Osteoblast (primary cell): ENCODE measurements at regions not wholly inside any gene's neighbourhood (a gene's known extent, or its start where the extent isn't known, plus 50 kb on each side); places are given as distances from the start of the nearest gene placed in this dataset.

Source experiments
- DNase-seq: peaks from one replicate; pipeline ENCODE4 v3.0.0; 2011; ENCODE audit warnings: low spot score, mixed read lengths; ENCODE audit not compliant: insufficient read length; ENCODE audit errors: missing footprints
- H2AFZ ChIP-seq: 2 replicates; pipeline ENCODE4 v1.6.0; 2011; ENCODE audit warnings: mild to moderate bottlenecking, low read length
- H3K27ac ChIP-seq: 2 replicates; pipeline ENCODE4 v1.5.1; 2011; ENCODE audit warnings: mild to moderate bottlenecking, low read depth, low read length, moderate library complexity
- H3K27me3 ChIP-seq: 2 replicates; pipeline ENCODE4 v1.6.0; 2012; ENCODE audit warnings: mild to moderate bottlenecking, control low read depth, inconsistent platforms, low read length, moderate library complexity; ENCODE audit not compliant: insufficient read depth
- H3K36me3 ChIP-seq: 2 replicates; pipeline ENCODE4 v1.5.1; 2011; ENCODE audit warnings: mild to moderate bottlenecking, low read length, control low read depth, moderate library complexity; ENCODE audit not compliant: insufficient read depth
- H3K4me1 ChIP-seq: 2 replicates; pipeline ENCODE4 v1.5.1; 2011; ENCODE audit warnings: mild to moderate bottlenecking, low read length, control low read depth, moderate library complexity; ENCODE audit not compliant: insufficient read depth
- H3K4me2 ChIP-seq: 2 replicates; pipeline ENCODE4 v1.6.0; 2011; ENCODE audit warnings: mild to moderate bottlenecking, low read length; ENCODE audit not compliant: insufficient read depth
- H3K4me3 ChIP-seq: fragments of 200-600 bp; sonication (generic); 3 replicates; pipeline ENCODE4 v1.5.1; 2012; ENCODE audit warnings: mild to moderate bottlenecking, low read length, inconsistent platforms; ENCODE audit not compliant: insufficient read depth
- H3K79me2 ChIP-seq: 2 replicates; pipeline ENCODE4 v1.6.0; 2012; ENCODE audit warnings: mild to moderate bottlenecking, low read length, control low read depth, inconsistent platforms; ENCODE audit not compliant: insufficient read depth
- H3K9me3 ChIP-seq: 2 replicates; pipeline ENCODE4 v1.5.1; 2011; ENCODE audit warnings: low read depth, low read length, control low read depth
- H4K20me1 ChIP-seq: 2 replicates; pipeline ENCODE4 v1.6.0; 2012; ENCODE audit warnings: mild to moderate bottlenecking, low read length, control low read depth; ENCODE audit not compliant: insufficient read depth
- CTCF ChIP-seq: IDR thresholded peaks from 2 replicates; pipeline ENCODE4 v1.5.1; 2011; ENCODE audit warnings: mild to moderate bottlenecking, low read depth, low read length, moderate library complexity; ENCODE audit errors: extremely low read depth

GRCh38 chr14:85471744-85472143 lies 58.2 kb upstream of the FLRT2 start:
- peak; percentile 85 for DNase-seq
- no peak overlapping the region for H2AFZ ChIP-seq
- H3K9me3 ChIP-seq, result no peaks in the 10 kb centered on the region
- H3K79me2 ChIP-seq, result no peaks in the 10 kb centered on the region
- no peak for TF ChIP-seq CTCF
- no peaks in the 10 kb centered on the region for H3K36me3 ChIP-seq
- H3K4me2 ChIP-seq, result peak overlapping the region; percentile 49
- H3K27ac ChIP-seq, result peak overlapping the region; percentile 88
- no peaks in the 10 kb centered on the region for H4K20me1 ChIP-seq
- peaks cover 17% of the 10 kb centered on the region for H3K4me1 ChIP-seq
- H3K27me3 ChIP-seq, result no peaks in the 10 kb centered on the region
- no peak overlapping the region for H3K4me3 ChIP-seq

GRCh38 chr14:85474431-85474830 lies 55.5 kb upstream of the FLRT2 start:
- no peak overlapping the region for H3K4me2 ChIP-seq
- DNase-seq, result no peak
- no peak overlapping the region for H3K27ac ChIP-seq
- H3K79me2 ChIP-seq, result no peaks in the 10 kb centered on the region
- H3K27me3 ChIP-seq, result no peaks in the 10 kb centered on the region
- no peak overlapping the region for H3K4me3 ChIP-seq
- H2AFZ ChIP-seq, result no peak overlapping the region
- H4K20me1 ChIP-seq, result no peaks in the 10 kb centered on the region
- H3K9me3 ChIP-seq, result no peaks in the 10 kb centered on the region
- no peak for TF ChIP-seq CTCF
- H3K36me3 ChIP-seq, result no peaks in the 10 kb centered on the region
- H3K4me1 ChIP-seq, result peaks cover 16% of the 10 kb centered on the region

GRCh38 chr14:85475113-85475512 lies 54.8 kb upstream of the FLRT2 start:
- H3K79me2 ChIP-seq, result no peaks in the 10 kb centered on the region
- H3K4me1 ChIP-seq, result peaks cover 16% of the 10 kb centered on the region
- TF ChIP-seq CTCF, result no peak
- H3K4me2 ChIP-seq, result no peak overlapping the region
- H3K27me3 ChIP-seq, result no peaks in the 10 kb centered on the region
- H3K36me3 ChIP-seq, result no peaks in the 10 kb centered on the region
- no peak for DNase-seq
- H3K9me3 ChIP-seq, result no peaks in the 10 kb centered on the region
- H4K20me1 ChIP-seq, result no peaks in the 10 kb centered on the region
- no peak overlapping the region for H3K27ac ChIP-seq
- H3K4me3 ChIP-seq, result no peak overlapping the region
- H2AFZ ChIP-seq, result no peak overlapping the region

- H3K36me3 ChIP-seq, result no peaks in the 10 kb centered on the region
- TF ChIP-seq CTCF, result no peak
- DNase-seq, result no peak
- no peaks in the 10 kb centered on the region for H3K79me2 ChIP-seq
- H3K4me2 ChIP-seq, result no peak overlapping the region
- no peaks in the 10 kb centered on the region for H3K9me3 ChIP-seq
- H3K27me3 ChIP-seq, result no peaks in the 10 kb centered on the region
- H3K4me3 ChIP-seq, result no peak overlapping the region
- no peaks in the 10 kb centered on the region for H4K20me1 ChIP-seq
- peaks cover 15% of the 10 kb centered on the region for H3K4me1 ChIP-seq
- no peak overlapping the region for H2AFZ ChIP-seq
- no peak overlapping the region for H3K27ac ChIP-seq
Measured at GRCh38 chr14:85479306-85479705, 50.6 kb upstream of the FLRT2 start.
